SK-N-SH (cell line): ENCODE measurements at regions not wholly inside any gene's neighbourhood (a gene's known extent, or its start where the extent isn't known, plus 50 kb on each side); places are given as distances from the start of the nearest gene placed in this dataset.

Experiments used
- CTCF ChIA-PET: fragments of 300-600, 350-600 bp; formaldehyde crosslinking; extraction: SDS; loops from one replicate; lab custom pipeline; 2021; lab: Yijun Ruan, JAX
- POLR2A ChIA-PET: fragments of 350-600 bp; sonication (Branson Sonifier 250); formaldehyde crosslinking; extraction: SDS; loops from one replicate; lab custom pipeline; 2020; ENCODE audit warnings: antibody characterized with exemption, inconsistent platforms; lab: Yijun Ruan, JAX
- DNase-seq: peaks from one replicate; pipeline ENCODE4 v3.0.0; 2012
- H2AFZ ChIP-seq: fragments of 200-600 bp; sonication (generic); 2 replicates; pipeline ENCODE4 v1.8.1; 2016; ENCODE audit warnings: antibody characterized with exemption, mild to moderate bottlenecking, low read depth
- H3F3A ChIP-seq: fragments of 200-600 bp; sonication (generic); replicated peaks from 2 replicates; pipeline ENCODE3; 2016; ENCODE audit warnings: antibody characterized with exemption, mild to moderate bottlenecking; ENCODE audit not compliant: insufficient read depth
- H3K27ac ChIP-seq, 2 experiments: fragments of 200-500 bp in 1 of 2; fragments of 200-600 bp in 1 of 2; sonication (Bioruptor generic) in 1 of 2; sonication (generic), shearing (Covaris generic) in 1 of 2; 2 replicates each; pipeline versions ENCODE4 v1.5.1 to v1.6.1; 2014 to 2016; ENCODE audit warnings: low read depth in 2 of 2, inconsistent platforms in 1 of 2, low read length in 1 of 2, mild to moderate bottlenecking in 1 of 2, mixed read lengths in 1 of 2
- H3K27me3 ChIP-seq: fragments of 200-600 bp; sonication (generic), shearing (Covaris generic); 2 replicates; pipeline ENCODE4 v1.6.1; 2016; ENCODE audit warnings: mixed run types; ENCODE audit not compliant: insufficient read depth
- H3K36me3 ChIP-seq, 2 experiments: fragments of 200-500 bp in 1 of 2; fragments of 200-600 bp in 1 of 2; sonication (Bioruptor generic) in 1 of 2; sonication (generic) in 1 of 2; replicated peaks in 1 of 2; 2 replicates each; pipeline versions ENCODE3 to v1.5.1; 2014 to 2016; ENCODE audit warnings: low read length in 1 of 2, mild to moderate bottlenecking in 1 of 2; ENCODE audit not compliant: insufficient read depth in 2 of 2, control insufficient read depth in 1 of 2
- H3K4me1 ChIP-seq, 2 experiments: fragments of 200-500 bp in 1 of 2; fragments of 200-600 bp in 1 of 2; sonication (Bioruptor generic) in 1 of 2; sonication (generic), shearing (Covaris generic) in 1 of 2; 2 replicates each; pipeline versions ENCODE4 v1.5.1 to v1.6.1; 2014 to 2016; ENCODE audit warnings: low read depth in 1 of 2, low read length in 1 of 2, mixed run types in 1 of 2; ENCODE audit not compliant: insufficient read depth in 2 of 2, control insufficient read depth in 1 of 2
- H3K4me2 ChIP-seq: fragments of 200-600 bp; sonication (generic), shearing (Covaris generic); 2 replicates; pipeline ENCODE4 v1.6.1; 2017; ENCODE audit warnings: mixed run types
- H3K4me3 ChIP-seq, 2 experiments: fragments of 200-500 bp in 1 of 2; fragments of 200-600 bp in 1 of 2; sonication (Bioruptor generic) in 1 of 2; sonication (generic), shearing (Covaris generic) in 1 of 2; 2 replicates each; pipeline versions ENCODE4 v1.5.1 to v1.8.1; 2014 to 2016; ENCODE audit warnings: low read depth in 2 of 2, inconsistent platforms in 1 of 2, low read length in 1 of 2, mild to moderate bottlenecking in 1 of 2, mixed read lengths in 1 of 2, moderate library complexity in 1 of 2
- H3K79me2 ChIP-seq: fragments of 200-600 bp; sonication (generic); 2 replicates; pipeline ENCODE4 v1.8.1; 2017; ENCODE audit warnings: mild to moderate bottlenecking; ENCODE audit not compliant: insufficient read depth
- H3K9ac ChIP-seq: fragments of 200-600 bp; sonication (generic); 2 replicates; pipeline ENCODE4 v1.6.1; 2017; ENCODE audit warnings: mixed run types
- H3K9me2 ChIP-seq: fragments of 200-600 bp; sonication (generic); 2 replicates; pipeline ENCODE4 v1.6.1; 2017; ENCODE audit warnings: mixed run types
- H3K9me3 ChIP-seq: fragments of 200-600 bp; sonication (generic); 2 replicates; pipeline ENCODE4 v1.6.1; 2017; ENCODE audit warnings: mixed run types, mild to moderate bottlenecking, moderate library complexity
- H4K20me1 ChIP-seq: fragments of 200-600 bp; sonication (generic); 2 replicates; pipeline ENCODE4 v1.6.1; 2017; ENCODE audit warnings: mild to moderate bottlenecking, mixed run types; ENCODE audit not compliant: insufficient read depth
- ELF1 ChIP-seq: IDR thresholded peaks from 2 replicates; pipeline ENCODE4 v1.4.0; 2012
- MEF2A ChIP-seq: IDR thresholded peaks from 2 replicates; pipeline ENCODE4 v1.4.0; 2012; ENCODE audit warnings: low read depth, borderline replicate concordance
- NFIC ChIP-seq: IDR thresholded peaks from 2 replicates; pipeline ENCODE4 v1.4.0; 2012; ENCODE audit warnings: borderline replicate concordance
- POLR2AphosphoS5 ChIP-seq: IDR thresholded peaks from 2 replicates; pipeline ENCODE4 v1.6.1; 2012; ENCODE audit warnings: low read depth, low read length
- SIN3A ChIP-seq: IDR thresholded peaks from 2 replicates; pipeline ENCODE4 v1.6.1; 2012; ENCODE audit warnings: low read depth, mild to moderate bottlenecking, low read length, moderate library complexity, borderline replicate concordance
- SMC3 ChIP-seq: IDR thresholded peaks from 2 replicates; pipeline ENCODE4 v1.6.1; 2012; ENCODE audit warnings: low read depth, low read length, improper control_type of control experiment
- TAF1 ChIP-seq: IDR thresholded peaks from 2 replicates; pipeline ENCODE4 v1.6.1; 2012; ENCODE audit warnings: low read depth, mild to moderate bottlenecking, low read length, moderate library complexity, borderline replicate concordance
- WGBS: methylation state at CpG from one replicate; pipeline ENCODE4 v1.1.6; 2017; ENCODE audit warnings: low lambda C conversion rate; 5-methylcytosine and 5-hydroxymethylcytosine counted together
- TF ChIP-seq, protein P1 (sequence below): IDR thresholded peaks from 2 replicates; pipeline ENCODE4 v1.4.0; 2012; ENCODE audit warnings: low read depth, borderline replicate concordance
- TF ChIP-seq, protein P2 (sequence below): IDR thresholded peaks from 2 replicates; pipeline ENCODE4; 2012
- TF ChIP-seq, protein P3 (sequence below): fragments of 150-350 bp; IDR thresholded peaks from 2 replicates; pipeline ENCODE4 v1.6.1; 2017; ENCODE audit warnings: antibody characterized with exemption, low read length, low read depth, borderline replicate concordance
- TF ChIP-seq, protein P4 (sequence below): fragments of 200-600 bp; sonication (generic); IDR thresholded peaks from 2 replicates; pipeline ENCODE4 v1.6.1; 2017; ENCODE audit warnings: antibody characterized with exemption, mild to moderate bottlenecking, moderate library complexity

DNA sequence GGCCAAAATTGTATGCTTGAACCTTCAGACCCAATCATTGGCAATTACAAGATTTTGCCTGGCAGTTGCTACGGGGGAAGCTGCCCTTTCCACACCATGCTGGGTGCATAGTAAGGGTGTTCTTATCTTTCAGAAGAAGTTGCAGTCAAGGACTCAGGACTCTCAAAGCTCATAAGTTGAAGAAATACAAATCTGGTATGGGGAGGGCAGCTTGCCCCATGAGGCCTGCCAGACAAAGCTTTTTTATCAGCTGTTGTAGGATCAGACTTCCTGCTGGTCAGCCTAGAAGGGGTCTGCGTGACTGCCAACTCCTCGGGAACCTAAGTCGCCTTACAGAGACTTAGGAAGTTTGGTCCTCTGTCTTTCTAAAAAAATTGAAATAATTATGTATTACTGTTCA lies 174.9 kb upstream of the TECRL start (continued):
- TF ChIP-seq, protein P1, sequence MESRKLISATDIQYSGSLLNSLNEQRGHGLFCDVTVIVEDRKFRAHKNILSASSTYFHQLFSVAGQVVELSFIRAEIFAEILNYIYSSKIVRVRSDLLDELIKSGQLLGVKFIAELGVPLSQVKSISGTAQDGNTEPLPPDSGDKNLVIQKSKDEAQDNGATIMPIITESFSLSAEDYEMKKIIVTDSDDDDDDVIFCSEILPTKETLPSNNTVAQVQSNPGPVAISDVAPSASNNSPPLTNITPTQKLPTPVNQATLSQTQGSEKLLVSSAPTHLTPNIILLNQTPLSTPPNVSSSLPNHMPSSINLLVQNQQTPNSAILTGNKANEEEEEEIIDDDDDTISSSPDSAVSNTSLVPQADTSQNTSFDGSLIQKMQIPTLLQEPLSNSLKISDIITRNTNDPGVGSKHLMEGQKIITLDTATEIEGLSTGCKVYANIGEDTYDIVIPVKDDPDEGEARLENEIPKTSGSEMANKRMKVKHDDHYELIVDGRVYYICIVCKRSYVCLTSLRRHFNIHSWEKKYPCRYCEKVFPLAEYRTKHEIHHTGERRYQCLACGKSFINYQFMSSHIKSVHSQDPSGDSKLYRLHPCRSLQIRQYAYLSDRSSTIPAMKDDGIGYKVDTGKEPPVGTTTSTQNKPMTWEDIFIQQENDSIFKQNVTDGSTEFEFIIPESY, result no peak
- TF ChIP-seq ELF1, result no peak
- no peak for TF ChIP-seq NFIC

DNA sequence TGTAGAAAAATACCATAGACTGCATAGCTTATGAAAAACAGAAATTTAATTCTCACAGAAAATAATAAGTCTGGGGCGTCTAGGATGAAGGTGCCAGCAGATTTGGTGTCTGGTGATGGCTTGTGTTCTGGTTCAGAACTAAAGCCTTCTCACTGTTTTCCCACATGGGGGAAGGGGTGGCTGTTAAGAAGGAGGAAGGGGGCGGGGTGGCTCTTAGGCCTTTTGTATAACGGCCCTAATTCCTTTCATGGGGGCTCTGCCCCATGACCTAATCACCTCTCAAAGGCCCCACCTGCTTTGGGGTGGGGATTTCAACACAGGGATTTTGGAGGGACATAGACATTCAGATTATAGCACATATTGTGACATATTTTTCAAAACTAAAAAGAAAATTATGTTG lies 173.2 kb upstream of the TECRL start:
- H3K27me3 ChIP-seq, result no peaks in the 10 kb centered on the region
- no peaks in the 10 kb centered on the region for H3K36me3 ChIP-seq
- no peaks in the 10 kb centered on the region for H3F3A ChIP-seq
- ChIA-PET POLR2A (no interaction called here), CTCF (no interaction called here)
- no peaks in the 10 kb centered on the region for H3K4me1 ChIP-seq
- no peak overlapping the region for H3K27ac ChIP-seq
- no peak overlapping the region for H3K4me2 ChIP-seq
- H3K4me3 ChIP-seq, result no peak overlapping the region
- H3K79me2 ChIP-seq, result no peaks in the 10 kb centered on the region
- H3K9ac ChIP-seq, result no peak overlapping the region
- WGBS, result 39% methylated on average over 3 of the region's 3 CpGs
- no peaks in the 10 kb centered on the region for H3K9me3 ChIP-seq
- H4K20me1 ChIP-seq, result no peaks in the 10 kb centered on the region
- H3K9me2 ChIP-seq, result no peaks in the 10 kb centered on the region
- H2AFZ ChIP-seq, result no peak overlapping the region
- no peak for TF ChIP-seq SMC3
- no peak for TF ChIP-seq SIN3A
- TF ChIP-seq MEF2A, result no peak
- TF ChIP-seq, protein P2, sequence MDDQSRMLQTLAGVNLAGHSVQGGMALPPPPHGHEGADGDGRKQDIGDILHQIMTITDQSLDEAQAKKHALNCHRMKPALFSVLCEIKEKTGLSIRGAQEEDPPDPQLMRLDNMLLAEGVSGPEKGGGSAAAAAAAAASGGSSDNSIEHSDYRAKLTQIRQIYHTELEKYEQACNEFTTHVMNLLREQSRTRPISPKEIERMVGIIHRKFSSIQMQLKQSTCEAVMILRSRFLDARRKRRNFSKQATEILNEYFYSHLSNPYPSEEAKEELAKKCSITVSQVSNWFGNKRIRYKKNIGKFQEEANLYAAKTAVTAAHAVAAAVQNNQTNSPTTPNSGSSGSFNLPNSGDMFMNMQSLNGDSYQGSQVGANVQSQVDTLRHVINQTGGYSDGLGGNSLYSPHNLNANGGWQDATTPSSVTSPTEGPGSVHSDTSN, result no peak
- TF ChIP-seq TAF1, result no peak
- TF ChIP-seq POLR2AphosphoS5, result no peak
- TF ChIP-seq, protein P3, sequence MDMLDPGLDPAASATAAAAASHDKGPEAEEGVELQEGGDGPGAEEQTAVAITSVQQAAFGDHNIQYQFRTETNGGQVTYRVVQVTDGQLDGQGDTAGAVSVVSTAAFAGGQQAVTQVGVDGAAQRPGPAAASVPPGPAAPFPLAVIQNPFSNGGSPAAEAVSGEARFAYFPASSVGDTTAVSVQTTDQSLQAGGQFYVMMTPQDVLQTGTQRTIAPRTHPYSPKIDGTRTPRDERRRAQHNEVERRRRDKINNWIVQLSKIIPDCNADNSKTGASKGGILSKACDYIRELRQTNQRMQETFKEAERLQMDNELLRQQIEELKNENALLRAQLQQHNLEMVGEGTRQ, result no peak
- TF ChIP-seq, protein P4, sequence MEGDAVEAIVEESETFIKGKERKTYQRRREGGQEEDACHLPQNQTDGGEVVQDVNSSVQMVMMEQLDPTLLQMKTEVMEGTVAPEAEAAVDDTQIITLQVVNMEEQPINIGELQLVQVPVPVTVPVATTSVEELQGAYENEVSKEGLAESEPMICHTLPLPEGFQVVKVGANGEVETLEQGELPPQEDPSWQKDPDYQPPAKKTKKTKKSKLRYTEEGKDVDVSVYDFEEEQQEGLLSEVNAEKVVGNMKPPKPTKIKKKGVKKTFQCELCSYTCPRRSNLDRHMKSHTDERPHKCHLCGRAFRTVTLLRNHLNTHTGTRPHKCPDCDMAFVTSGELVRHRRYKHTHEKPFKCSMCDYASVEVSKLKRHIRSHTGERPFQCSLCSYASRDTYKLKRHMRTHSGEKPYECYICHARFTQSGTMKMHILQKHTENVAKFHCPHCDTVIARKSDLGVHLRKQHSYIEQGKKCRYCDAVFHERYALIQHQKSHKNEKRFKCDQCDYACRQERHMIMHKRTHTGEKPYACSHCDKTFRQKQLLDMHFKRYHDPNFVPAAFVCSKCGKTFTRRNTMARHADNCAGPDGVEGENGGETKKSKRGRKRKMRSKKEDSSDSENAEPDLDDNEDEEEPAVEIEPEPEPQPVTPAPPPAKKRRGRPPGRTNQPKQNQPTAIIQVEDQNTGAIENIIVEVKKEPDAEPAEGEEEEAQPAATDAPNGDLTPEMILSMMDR, result no peak
- no peak for DNase-seq
